Glomerular visceral epithelial cell (primary cell): ENCODE measurements at regions not wholly inside any gene's neighbourhood (a gene's known extent, or its start where the extent isn't known, plus 50 kb on each side); places are given as distances from the start of the nearest gene placed in this dataset.
"Not testable (repeated sequence)": the region's sequence is repeated elsewhere in the genome, so short reads cannot be mapped to it uniquely, and the experiment has no call there.

ENCODE experiments used
- DNase-seq: peaks from one replicate; pipeline ENCODE4 v3.0.0-alpha.2; 2016; ENCODE audit errors: extremely low spot score

DNA sequence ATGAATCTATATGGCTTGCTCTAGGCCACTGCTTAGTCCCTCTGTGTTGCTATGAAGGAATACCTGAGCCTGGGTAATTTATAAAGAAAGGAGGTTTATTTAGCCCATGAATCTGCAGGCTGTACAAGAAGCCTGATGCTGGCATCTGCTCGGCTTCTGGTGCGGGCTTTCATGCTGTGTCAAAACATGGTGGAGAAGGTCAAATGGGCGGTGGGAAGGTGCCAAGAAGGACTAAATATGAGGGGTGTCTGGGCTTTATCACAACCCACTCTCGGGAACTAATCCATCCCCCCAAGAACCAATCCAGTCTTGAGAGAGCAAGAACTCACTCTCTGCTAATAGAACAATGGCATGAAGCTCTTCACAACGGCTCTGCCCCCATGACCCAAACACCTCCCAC lies 481.6 kb downstream of the EIPR1 start:
- no peak for DNase-seq

DNA sequence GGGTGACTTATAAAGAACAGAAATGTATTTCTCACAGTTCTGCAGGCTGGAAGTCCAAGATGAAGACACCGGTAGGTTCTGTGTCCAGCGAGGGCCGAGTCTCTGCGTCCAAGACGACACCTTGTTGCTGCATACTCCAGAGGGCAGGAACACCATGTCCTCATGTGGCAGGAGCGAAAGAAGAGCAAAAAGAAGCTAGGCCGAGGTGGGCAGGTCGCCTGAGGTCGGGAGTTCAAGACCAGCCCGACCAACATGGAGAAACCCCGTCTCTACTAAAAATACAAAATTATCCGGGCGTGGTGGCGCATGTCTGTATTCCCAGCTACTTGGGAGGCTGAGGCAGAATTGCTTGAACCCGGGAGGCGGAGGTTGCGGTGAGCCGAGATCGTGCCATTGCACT lies 483.6 kb downstream of the EIPR1 start:
- not testable (repeated sequence) for DNase-seq

DNA sequence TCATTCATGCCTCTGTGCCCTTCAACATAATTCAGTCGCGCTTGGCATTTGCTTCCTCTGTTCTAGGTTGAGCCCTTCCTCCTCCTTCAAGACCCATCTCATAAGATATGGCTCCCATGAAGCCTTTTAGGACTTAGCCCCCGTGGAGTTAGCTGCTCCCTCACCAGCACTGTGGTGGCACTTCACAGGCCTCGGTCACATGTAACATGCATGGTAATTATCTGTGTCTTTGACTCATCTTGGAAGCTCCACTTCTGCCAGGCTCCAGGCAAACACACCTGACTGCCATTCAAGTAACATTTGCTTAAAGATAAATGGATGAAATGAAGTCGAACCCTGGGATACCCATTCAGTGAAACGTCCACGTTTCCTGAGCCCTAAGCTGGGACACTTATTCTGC lies 484.7 kb downstream of the EIPR1 start:
- no peak for DNase-seq

DNA sequence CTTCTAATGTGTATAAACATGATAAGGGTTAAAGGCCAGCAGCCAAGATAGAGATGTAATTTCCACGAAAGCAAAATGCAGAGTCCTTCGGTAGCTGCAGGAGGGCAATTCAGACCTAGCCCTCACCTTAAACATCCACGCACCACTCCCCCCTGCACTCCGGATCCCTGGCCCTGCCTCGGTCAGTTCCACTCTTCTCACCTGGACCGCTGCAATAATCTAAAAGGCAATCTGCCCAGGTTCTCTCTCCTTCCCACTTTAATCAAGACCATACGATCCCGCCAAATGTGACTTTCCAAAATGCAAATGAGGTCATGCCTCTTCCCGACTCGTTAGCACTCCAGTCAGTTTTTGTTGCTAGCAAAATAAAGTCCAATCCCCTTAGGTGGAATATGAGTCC lies 485.2 kb downstream of the EIPR1 start:
- no peak for DNase-seq

DNA sequence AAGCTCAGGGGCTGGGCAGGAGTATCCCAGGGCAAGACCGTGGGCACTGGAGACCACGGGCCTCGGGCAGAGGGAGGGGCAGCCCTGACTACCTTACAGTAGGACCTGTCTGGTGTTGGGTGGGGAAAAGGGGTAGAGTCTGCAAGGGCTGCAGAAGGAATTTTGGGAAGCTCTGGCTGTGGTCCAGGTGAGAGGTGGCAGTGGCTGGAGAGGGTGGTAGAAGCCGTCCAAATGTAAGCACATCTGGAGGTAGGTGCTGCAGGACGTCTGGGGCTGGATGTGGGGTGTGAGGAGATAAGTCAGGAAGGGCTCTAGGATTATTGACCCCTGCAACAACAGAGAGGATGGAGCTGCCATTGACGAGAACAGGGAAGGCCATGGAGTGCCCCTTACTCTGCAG lies 486.7 kb downstream of the EIPR1 start:
- no peak for DNase-seq

DNA sequence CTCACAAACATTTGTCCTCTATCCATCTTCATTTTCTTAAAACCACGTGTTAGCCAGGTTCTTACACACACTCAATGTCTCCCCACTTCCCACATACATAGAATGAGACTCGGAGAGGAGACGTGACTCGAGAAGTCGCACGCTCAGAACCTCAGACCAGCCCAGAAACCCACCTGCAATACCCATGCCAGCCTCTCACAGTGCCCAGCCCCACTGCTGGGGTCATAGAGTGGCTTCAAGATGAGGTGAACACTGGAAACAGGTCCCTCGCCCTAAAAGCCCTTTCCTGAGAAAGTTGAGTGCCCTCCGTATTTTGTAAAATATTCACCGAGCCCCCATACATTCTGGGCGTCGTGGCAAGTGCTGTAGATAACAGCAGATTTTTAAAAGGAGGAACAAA lies 487.4 kb downstream of the EIPR1 start:
- no peak for DNase-seq

DNA sequence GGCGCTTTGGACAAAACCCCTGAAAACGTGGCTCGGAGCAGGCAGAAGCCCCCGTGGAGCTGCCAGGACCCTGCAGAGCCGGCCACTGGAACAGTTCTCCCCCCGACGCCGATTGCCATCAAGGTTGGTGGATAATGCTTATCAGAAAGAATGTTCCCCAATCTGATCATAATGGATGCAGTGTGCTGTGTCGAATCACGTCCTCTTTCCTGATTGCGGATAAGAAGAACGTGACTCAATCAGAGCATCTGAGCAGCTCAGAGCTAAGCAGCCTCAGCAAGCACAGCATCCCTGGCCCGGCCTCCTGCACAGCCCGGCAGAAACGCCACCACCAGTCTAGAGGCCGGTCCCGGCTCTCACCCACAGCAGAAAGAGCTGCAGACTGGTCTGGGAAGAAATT lies 488.0 kb downstream of the EIPR1 start:
- no peak for DNase-seq

DNA sequence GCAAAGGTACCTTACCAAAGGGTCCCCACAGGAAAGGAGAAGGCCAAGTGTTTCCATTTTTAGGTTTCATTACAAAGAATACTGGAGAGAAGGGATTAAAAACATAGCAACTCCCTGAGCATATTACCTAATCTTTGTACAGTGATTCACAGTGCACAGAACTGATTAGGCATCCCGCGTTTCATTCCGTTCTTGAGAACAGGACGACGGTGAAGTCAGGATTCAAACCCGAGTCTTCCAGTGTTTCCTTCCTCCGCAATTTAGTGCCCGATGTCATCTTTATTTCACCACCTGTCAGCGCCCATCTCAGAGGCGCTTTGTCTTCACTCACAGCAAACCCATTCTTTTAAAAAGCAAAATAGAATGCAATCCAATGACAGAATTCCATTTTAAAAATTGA lies 488.5 kb downstream of the EIPR1 start:
- DNase-seq, result no peak

DNA sequence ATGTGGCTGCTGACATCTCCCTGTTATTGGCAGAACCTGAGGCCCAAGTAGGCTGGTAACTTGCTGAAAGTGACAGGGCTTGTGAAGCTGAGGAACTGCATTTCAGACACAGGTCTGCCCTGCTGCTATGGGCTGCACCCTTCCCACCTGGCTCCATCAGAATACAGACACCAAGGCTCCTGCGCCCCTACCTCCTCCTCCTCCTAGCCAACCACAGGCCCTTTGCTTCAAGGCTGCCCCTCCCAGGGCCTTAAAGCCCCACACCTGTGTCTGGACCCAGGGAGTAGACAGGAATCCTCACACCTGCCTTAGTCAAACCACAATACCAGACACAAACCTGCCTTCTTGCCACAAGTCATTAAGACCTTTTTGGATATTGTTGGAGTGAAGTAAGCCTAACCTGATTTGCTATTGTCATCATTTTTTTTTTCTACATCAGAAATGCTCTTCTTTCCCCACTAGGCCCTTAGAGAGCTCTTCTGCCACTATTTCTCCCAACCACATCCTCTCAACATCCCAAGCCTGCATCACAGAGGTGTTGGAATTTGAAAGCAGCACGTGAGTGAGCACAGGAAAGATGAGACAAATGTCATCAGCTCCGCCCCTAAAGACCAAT lies 489.7 kb downstream of the EIPR1 start:
- DNase-seq, result no peak

DNA sequence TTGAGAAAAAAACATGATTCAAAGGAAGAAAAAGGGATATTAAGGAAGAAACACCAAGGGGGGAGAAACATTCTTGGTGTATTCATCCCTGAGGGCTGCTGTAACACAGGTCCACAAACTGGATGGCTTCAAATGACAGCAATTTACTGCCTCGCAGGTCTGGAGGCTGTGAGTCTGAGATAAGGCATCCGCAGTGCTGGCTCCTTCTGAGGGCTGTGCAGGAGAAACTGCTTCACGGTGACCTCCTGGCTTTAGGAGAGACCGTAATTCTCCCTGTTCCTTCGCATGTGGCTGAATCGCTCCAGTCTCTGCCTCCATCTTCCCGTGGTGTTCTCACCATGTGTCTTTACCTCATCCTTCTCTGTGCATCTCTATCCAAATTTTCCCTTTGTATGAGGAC lies 490.7 kb downstream of the EIPR1 start:
- DNase-seq, result no peak

DNA sequence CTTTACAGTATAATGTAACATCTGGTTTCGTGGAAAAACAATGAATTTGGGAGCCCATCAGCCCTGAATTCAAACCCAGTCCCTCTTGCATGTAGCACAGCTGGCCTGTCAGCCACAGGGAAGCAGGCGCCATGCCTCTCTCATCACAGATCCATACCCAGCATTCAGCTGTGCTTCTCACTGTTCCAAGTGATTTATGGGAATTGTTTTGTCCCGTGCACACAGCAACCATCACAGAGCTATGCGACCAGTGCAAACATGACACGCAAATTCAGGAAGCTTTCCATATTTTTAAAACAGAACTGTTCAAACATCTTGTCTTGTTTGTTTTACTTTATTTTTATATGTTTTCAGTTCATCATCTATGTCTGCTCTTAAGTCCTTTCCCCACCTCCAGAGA lies 496.1 kb downstream of the EIPR1 start:
- no peak for DNase-seq

DNA sequence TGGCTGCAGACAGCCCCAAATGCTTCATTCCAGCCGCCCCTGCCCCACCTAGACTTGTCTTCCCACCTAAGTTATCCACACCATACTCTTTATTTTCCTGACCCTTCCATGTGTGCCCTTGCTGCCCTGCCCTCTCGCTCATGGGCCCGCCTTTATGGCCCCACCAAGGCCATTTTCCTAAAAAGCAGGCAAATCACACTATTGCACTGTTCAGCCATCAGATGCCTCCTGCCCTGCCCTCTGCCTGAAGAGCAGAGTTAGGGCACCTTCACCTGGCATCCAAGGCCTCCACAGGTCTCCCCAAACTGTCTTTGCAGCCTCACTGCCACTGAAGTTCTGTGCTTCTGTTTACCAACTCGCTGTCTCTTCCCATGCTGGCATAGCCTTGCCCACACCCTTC lies 496.7 kb downstream of the EIPR1 start:
- DNase-seq, result no peak

DNA sequence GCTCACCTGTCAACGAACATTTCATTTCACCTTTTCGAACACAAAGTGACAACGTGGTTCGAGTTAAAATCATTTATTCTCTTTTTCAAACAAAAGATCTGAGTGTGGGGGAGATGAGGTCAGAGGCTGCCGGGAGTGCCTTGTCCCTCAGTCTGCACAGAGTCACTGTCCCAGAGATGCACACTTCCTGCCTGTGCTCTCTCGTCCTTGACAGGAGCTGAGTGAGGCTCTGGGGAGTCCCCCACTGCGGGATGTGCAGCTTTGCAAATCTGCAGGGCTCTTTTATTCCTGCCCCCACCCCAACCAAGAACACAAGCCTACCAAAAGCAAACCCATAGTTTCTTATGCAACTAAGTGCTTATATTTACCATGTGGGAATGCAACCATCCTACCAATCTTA lies 497.8 kb downstream of the EIPR1 start:
- no peak for DNase-seq

DNA sequence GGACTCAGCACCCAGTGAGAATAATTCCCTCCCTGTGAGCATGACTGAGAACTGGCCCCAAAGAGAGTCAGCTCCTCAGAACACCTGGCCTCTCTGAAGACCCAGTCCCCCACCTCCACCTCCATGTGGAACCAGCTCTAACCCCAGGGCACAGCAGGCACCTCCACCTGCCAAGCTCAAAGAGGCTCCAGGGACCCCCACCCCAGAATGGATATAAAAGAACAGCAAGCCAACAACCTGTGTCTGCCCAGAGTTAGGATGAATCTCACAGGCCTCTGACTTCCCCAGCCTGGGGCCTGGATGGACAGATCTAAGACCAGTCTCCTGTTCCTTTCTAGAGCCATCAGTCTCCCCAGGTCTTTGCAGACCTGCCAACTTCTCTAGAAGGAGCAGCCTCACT lies 498.5 kb downstream of the EIPR1 start:
- DNase-seq, result no peak

DNA sequence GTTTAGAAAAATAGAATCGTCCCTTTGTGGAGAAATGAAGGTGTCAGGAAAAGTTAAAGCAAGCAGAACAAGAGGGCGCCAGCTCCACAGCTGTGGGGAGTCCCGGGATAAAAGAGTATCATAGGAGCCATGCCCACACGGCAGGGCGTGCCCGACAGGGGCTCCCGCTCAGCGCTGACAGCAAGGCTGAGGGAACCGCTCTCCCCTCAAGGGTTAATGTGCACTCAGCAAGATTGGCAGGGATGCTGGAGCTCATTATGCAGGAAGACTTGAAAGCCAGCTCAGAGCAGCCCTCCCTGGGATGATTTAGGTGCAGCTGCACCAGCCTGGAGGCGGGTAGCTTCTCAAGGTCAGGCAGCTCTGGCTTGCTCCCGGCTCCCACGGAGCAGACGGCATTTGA lies 500.2 kb downstream of the EIPR1 start:
- DNase-seq, result no peak

DNA sequence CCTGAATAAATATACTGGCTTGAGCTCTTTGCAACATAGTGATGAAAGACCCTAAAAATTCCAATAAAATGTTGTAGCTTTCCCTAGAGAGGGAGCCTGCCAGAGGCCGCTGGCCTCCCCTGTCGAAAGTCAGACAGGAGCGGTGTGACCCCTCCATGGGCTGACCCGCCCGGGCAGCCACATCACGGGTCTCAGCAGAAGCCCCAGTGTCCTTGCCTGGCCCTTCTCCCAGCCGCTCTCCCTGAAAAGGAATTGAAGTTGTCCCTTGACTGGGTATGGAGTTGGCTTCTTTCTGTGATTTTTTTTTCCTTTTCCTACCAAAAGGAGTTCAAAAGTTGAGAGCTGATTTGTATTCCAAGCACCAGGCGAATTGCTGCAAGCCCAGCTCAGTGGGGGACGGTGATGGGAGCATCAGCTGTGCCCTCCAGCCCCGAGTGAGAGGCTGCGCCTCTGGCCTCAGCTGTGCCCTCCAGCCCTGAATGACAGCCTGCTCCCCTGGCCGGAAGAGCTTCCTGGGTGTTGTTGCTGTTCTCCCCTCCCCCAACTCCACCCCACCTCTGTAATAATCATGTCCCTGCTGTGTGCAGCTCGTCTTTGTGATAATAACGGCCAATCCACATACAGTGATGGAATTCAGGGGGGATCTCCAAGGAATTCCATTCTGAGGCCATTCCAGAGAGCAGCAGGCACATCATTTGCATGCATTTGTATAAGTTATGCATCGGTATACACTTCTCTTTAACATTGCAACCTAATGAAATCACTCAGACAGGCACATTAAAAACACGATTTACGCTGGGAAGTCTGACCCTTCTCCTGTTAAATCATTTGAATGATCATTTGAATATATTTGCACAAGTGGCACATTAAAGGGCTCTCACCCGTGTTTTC lies 501.0 kb downstream of the EIPR1 start:
- DNase-seq, result no peak

DNA sequence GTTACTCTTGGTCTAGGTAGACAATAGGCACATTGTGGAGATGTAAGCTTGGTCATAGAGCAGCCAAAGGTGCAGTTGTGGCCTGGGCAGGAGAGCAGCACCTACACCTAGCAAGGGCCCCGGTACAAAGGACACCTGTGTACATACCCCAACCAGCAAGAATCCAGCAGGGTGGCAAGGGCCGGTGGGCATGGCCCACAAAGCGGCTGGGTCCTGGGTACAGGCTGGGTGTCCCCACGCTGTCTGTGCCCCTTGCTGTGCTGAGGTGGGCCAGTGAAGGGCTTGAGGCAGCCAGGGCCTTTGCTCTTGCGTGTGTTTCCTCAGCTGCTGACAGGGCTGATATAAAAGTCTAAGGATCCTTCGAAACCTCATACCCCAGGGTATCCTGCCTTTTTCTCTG lies 501.8 kb downstream of the EIPR1 start:
- DNase-seq, result no peak

DNA sequence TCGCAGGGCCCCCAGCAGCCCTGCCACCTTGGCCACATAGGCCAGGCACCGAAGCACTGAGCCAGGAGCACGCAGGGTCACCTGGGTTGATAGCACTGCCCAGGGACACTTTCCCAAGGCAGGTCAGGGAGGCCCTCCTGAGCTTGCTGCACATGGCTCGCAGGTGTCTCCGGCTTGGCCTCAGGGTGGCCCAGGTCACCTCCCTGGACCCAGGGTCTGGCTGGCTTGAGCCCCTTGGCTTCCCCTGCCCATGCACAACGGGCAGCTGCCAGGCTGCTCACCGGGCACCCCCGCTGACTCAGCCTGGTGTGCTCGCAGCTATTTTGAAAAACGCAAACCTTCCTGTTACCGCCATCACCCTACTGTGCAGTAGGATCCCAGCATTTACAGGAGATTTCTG lies 502.3 kb downstream of the EIPR1 start:
- DNase-seq, result no peak

DNA sequence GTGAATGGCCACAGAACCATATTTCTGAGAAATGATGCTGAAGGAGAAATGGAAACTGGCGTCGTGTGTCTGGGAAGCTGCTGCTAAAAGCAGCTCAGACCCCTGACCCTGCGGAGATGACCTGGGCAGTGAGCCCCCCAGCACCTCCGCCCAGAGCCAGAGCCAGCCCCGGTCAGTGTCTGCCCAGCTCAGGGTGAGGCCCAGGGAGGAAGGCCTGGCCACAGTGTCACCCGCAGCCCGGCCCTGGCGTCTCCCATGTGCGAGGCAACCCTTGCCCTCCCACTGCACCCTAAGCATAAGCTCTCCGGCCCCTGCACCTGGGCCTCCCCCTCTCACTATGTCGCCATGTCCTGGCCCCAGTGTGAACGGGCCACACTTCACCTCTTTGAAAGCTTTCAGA lies 502.8 kb downstream of the EIPR1 start:
- no peak for DNase-seq

DNA sequence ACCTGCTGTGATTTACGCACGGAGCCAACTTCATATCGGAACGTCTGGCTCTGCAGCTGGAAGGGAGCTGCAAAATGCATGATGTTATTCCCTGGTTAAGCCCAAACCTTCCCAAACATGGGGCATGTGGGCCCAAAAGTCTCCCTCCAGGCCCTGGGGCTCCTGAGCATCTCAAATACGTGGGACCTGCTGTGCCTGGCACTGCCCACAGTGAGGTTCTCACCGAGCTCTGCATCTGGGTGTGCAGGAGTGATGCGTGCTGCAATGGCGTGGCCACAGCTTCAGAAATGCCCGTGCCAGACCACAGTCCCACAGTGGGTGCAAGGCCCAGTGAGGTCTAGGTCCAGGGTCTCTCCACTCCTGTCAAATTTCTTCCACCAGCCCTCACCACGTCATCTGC lies 503.3 kb downstream of the EIPR1 start:
- DNase-seq, result no peak

DNA sequence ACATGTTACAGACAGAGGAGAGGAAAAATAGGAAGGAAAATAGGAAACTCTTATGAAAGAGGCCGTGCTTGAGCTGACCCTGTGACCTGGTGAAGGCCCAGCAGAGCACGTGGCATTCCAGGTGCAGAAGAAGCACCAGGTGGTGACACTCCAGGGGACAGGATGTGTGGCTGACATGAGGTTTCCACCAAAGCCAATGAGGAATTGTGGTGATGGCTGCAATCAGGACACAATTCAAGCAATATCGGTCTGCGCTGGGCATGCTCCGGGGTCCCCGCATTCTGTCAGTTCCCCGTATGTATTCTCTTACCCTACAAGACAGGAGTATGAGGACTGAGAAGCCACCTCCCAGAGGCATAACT lies 504.2 kb downstream of the EIPR1 start:
- DNase-seq, result no peak

DNA sequence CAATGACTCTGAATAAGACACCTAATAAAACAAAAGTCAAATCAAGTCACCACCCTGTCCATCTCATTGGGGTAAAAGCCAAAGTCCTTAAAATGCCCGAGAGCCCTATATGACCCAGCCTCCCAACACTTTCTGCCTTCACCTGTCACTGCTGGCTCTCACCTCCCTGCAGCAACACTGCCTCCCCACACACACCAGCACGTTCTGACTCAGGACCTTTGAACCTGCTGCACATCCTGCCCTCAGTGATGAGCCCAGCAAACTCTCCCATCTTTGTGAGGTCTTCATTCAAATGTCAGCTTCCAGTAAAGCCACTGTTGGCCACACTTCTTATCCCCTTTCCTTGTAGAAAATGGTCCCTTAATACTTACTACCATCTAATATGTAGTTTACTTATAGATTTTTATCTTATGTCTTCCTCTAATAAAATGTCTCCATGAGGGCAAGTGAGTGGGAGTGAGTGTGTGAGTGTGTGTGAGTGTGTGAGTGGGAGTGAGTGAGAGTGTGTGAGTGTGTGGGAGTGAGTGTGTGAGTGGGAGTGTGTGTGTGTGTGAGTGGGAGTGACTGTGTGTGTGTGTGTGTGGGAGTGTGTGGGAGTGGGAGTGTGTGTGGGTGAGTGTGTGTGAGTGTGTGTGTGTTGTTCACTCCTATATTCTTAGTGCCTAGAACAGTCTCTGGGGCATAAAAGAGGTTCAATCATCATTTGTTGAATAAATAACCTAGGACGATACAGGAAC lies 504.7 kb downstream of the EIPR1 start:
- no peak for DNase-seq

DNA sequence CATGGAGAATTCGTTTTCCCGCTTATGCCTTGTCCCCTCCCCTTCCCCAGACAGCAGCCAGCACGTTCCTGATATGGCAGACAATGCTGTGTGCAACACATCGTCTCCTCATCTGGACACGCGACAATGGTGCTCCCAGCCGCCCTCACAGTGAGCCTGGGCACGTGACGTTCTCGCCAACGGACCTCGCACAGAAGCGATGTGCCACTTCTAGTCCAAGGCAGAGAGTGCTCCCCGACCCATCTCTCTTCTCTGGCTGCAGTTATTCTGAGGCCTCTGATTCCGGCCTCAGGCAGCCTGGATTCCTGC lies 505.4 kb downstream of the EIPR1 start:
- DNase-seq, result no peak
